ENCODE measurements at regions not wholly inside any gene's neighbourhood (a gene's known extent, or its start where the extent isn't known, plus 50 kb on each side); places are given as distances from the start of the nearest gene placed in this dataset.

GRCh38 chr11:134862587-134863195 is 450.6 kb upstream of the B3GAT1 start:
- TF ChIP-seq POLR2A (IDR thresholded peaks at IDR 0.05) (no peak), CTCF (IDR thresholded peaks at IDR 0.05) (no peak)

Measured in lower leg skin (tissue), 3 donors.